ENCODE measurements at regions not wholly inside any gene's neighbourhood (a gene's known extent, or its start where the extent isn't known, plus 50 kb on each side); places are given as distances from the start of the nearest gene placed in this dataset.
"Not testable (repeated sequence)": the region's sequence is repeated elsewhere in the genome, so short reads cannot be mapped to it uniquely, and the experiment has no call there.

GRCh38 chr2:54040685-54041084 is 69.9 kb upstream of the PSME4 start:
- H3K79me2 ChIP-seq (ENCODE audit: low read length): no peaks in the 10 kb centered on the region
- H3K27ac ChIP-seq (ENCODE audit: low read length): no peak overlapping the region
- H3K4me2 ChIP-seq (ENCODE audit: low read length): no peak overlapping the region
- H4K20me1 ChIP-seq (ENCODE audit: insufficient read depth, low read length): no peaks in the 10 kb centered on the region
- no peak overlapping the region for H2AFZ ChIP-seq (ENCODE audit: low read depth, low read length)
- no peaks in the 10 kb centered on the region for H3K36me3 ChIP-seq (replicated peaks; ENCODE audit: low read depth, low read length)
- H3K9ac ChIP-seq (ENCODE audit: low read length): no peak overlapping the region
- peaks cover 10% of the 10 kb centered on the region; the same call in 1 of the 2 replicates for H3K9me3 ChIP-seq (ENCODE audit: insufficient read depth, low read length)
- H3K4me3 ChIP-seq (ENCODE audit: low read length): no peak overlapping the region
- no peak for TF ChIP-seq EZH2phosphoT487 (IDR thresholded peaks at IDR 0.05; ENCODE audit: low read depth)
- TF ChIP-seq, protein P1, sequence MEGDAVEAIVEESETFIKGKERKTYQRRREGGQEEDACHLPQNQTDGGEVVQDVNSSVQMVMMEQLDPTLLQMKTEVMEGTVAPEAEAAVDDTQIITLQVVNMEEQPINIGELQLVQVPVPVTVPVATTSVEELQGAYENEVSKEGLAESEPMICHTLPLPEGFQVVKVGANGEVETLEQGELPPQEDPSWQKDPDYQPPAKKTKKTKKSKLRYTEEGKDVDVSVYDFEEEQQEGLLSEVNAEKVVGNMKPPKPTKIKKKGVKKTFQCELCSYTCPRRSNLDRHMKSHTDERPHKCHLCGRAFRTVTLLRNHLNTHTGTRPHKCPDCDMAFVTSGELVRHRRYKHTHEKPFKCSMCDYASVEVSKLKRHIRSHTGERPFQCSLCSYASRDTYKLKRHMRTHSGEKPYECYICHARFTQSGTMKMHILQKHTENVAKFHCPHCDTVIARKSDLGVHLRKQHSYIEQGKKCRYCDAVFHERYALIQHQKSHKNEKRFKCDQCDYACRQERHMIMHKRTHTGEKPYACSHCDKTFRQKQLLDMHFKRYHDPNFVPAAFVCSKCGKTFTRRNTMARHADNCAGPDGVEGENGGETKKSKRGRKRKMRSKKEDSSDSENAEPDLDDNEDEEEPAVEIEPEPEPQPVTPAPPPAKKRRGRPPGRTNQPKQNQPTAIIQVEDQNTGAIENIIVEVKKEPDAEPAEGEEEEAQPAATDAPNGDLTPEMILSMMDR (IDR thresholded peaks at IDR 0.05; ENCODE audit: low read depth, low read length): no peak
- H3K4me1 ChIP-seq (ENCODE audit: low read length): no peaks in the 10 kb centered on the region
- H3K27me3 ChIP-seq (ENCODE audit: low read depth, low read length): no peaks in the 10 kb centered on the region

- H3K27ac ChIP-seq (ENCODE audit: low read length): no peak overlapping the region
These were observed 69.5 kb upstream of the PSME4 start for GRCh38 chr2:54040250-54040649.

GRCh38 chr2:54038835-54039234 is 68.0 kb upstream of the PSME4 start:
- H3K4me1 ChIP-seq (ENCODE audit: low read length): no peaks in the 10 kb centered on the region
- no peaks in the 10 kb centered on the region for H3K9me3 ChIP-seq (ENCODE audit: insufficient read depth, low read length)
- H3K9ac ChIP-seq (ENCODE audit: low read length): no peak overlapping the region
- no peaks in the 10 kb centered on the region for H3K27me3 ChIP-seq (ENCODE audit: low read depth, low read length)
- no peak overlapping the region for H3K27ac ChIP-seq (ENCODE audit: low read length)
- no peaks in the 10 kb centered on the region for H3K79me2 ChIP-seq (ENCODE audit: low read length)
- no peaks in the 10 kb centered on the region for H3K36me3 ChIP-seq (replicated peaks; ENCODE audit: low read depth, low read length)
- TF ChIP-seq EZH2phosphoT487 (IDR thresholded peaks at IDR 0.05; ENCODE audit: low read depth): no peak
- TF ChIP-seq, protein P1 (IDR thresholded peaks at IDR 0.05; ENCODE audit: low read depth, low read length): no peak
- no peak overlapping the region for H3K4me3 ChIP-seq (ENCODE audit: low read length)
- H2AFZ ChIP-seq (ENCODE audit: low read depth, low read length): no peak overlapping the region
- H3K4me2 ChIP-seq (ENCODE audit: low read length): no peak overlapping the region
- H4K20me1 ChIP-seq (ENCODE audit: insufficient read depth, low read length): no peaks in the 10 kb centered on the region

More at GRCh38 chr2:54040250-54040649, 69.5 kb upstream of the PSME4 start:
- no peak overlapping the region for H3K4me2 ChIP-seq (ENCODE audit: low read length)
- H3K79me2 ChIP-seq (ENCODE audit: low read length): no peaks in the 10 kb centered on the region
- H3K9me3 ChIP-seq (ENCODE audit: insufficient read depth, low read length): peaks cover 9% of the 10 kb centered on the region; the same call in 1 of the 2 replicates
- H3K4me3 ChIP-seq (ENCODE audit: low read length): no peak overlapping the region
- H4K20me1 ChIP-seq (ENCODE audit: insufficient read depth, low read length): no peaks in the 10 kb centered on the region
- H3K36me3 ChIP-seq (replicated peaks; ENCODE audit: low read depth, low read length): no peaks in the 10 kb centered on the region
- no peak for TF ChIP-seq EZH2phosphoT487 (IDR thresholded peaks at IDR 0.05; ENCODE audit: low read depth)
- TF ChIP-seq, protein P1 (IDR thresholded peaks at IDR 0.05; ENCODE audit: low read depth, low read length): no peak
- H3K9ac ChIP-seq (ENCODE audit: low read length): no peak overlapping the region
- H3K4me1 ChIP-seq (ENCODE audit: low read length): no peaks in the 10 kb centered on the region
- H2AFZ ChIP-seq (ENCODE audit: low read depth, low read length): no peak overlapping the region
- no peaks in the 10 kb centered on the region for H3K27me3 ChIP-seq (ENCODE audit: low read depth, low read length)

DNA sequence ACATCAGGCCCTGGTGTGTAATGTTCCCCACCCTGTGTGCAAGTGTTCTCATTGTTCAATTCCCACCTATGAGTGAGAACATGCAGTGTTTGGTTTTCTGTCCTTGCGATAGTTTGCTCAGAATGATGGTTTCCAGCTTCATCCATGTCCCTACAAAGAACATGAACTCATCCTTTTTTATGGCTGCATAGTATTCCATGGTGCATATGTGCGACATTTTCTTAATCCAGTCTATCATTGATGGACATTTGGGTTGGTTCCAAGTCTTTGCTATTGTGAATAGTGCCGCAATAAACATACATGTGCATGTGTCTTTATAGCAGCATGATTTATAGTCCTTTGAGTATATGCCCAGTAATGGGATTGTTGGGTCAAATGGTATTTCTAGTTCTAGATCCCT is 60.5 kb upstream of the PSME4 start:
- not testable (repeated sequence) for H3K36me3 ChIP-seq (replicated peaks; ENCODE audit: low read depth, low read length); H3K79me2 ChIP-seq (ENCODE audit: low read length); H3K27me3 ChIP-seq (ENCODE audit: low read depth, low read length); H3K9me3 ChIP-seq (ENCODE audit: insufficient read depth, low read length); H3K9ac ChIP-seq (ENCODE audit: low read length); H3K27ac ChIP-seq (ENCODE audit: low read length); H3K4me2 ChIP-seq (ENCODE audit: low read length); H3K4me1 ChIP-seq (ENCODE audit: low read length); H2AFZ ChIP-seq (ENCODE audit: low read depth, low read length); H4K20me1 ChIP-seq (ENCODE audit: insufficient read depth, low read length); H3K4me3 ChIP-seq (ENCODE audit: low read length)

DNA sequence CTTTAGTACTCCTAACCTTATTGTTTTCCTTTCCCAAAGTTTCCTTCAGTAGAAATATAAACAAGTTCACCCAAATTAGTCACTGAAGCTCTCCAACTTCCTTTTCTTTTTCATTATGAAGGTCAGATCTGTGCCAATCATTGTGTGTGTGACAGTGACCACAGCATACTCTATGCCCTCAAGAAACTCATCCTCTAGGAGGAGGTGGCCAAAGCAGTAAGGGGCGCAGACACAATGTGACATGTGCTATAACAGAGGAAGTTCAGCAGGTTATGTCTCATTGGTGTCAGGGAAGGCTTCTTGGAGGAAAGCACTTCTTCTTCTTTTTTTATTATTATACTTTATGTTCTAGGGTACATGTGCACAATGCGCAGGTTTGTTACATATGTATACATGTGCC is 60.0 kb upstream of the PSME4 start:
- Histone ChIP-seq H3K27ac (ENCODE audit: low read length) (no peak overlapping the region), H3K4me3 (ENCODE audit: low read length) (no peak overlapping the region), H3K4me2 (ENCODE audit: low read length) (no peak overlapping the region), H3K4me1 (ENCODE audit: low read length) (no peaks in the 10 kb centered on the region), H3K79me2 (ENCODE audit: low read length) (no peaks in the 10 kb centered on the region), H2AFZ (ENCODE audit: low read depth, low read length) (no peak overlapping the region), H3K9ac (ENCODE audit: low read length) (no peak overlapping the region), H3K9me3 (ENCODE audit: insufficient read depth, low read length) (no peaks in the 10 kb centered on the region), H3K36me3 (replicated peaks; ENCODE audit: low read depth, low read length) (no peaks in the 10 kb centered on the region), H3K27me3 (ENCODE audit: low read depth, low read length) (no peaks in the 10 kb centered on the region), H4K20me1 (ENCODE audit: insufficient read depth, low read length) (no peaks in the 10 kb centered on the region)
- TF ChIP-seq, protein P1 (IDR thresholded peaks at IDR 0.05; ENCODE audit: low read depth, low read length): no peak
- no peak for TF ChIP-seq EZH2phosphoT487 (IDR thresholded peaks at IDR 0.05; ENCODE audit: low read depth)

Measured in OCI-LY3 (cell line).